Hypothalamus (tissue), 51 donors: ENCODE measurements at regions not wholly inside any gene's neighbourhood (a gene's known extent, or its start where the extent isn't known, plus 50 kb on each side); places are given as distances from the start of the nearest gene placed in this dataset.
"Not testable (repeated sequence)": the region's sequence is repeated elsewhere in the genome, so short reads cannot be mapped to it uniquely, and the experiment has no call there.

Source experiments
- DNase-seq, 51 donors: peaks; one replicate each; lab custom pipeline; 2025; lab: John Stamatoyannopoulos, UW

DNA sequence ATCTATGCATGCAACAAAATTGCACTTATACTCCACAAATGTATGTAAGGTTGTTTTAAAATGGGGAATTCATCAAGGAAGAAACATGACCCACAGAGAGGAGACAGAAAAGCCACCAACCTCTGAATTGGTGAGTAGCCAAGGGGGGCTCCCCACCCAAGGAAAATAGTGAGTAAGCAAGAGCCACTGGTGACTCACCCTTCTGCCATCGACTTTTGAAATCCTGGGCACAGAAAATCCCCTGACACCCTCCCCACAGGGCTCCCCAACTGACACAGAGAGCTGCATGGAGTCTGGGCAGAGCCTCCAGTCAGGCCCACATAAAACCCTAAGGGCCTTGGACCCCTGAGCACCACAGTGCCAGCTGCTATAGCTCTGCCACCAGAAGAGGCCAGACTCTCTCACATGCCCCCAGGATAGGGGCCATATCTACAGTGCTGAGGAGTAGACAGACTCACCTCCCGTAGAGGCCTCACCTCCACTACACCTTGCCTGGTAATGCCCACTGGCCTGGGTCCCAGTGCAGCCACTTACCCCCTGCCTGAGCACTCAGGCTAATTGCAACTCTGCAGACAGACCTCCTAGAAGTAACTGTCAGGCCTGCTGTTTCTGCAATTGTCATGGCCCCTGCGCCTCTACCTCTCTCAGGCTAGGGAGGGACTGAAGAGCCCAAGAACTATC lies 244.7 kb upstream of the WSB1 start:
- DNase-seq = no peak

DNA sequence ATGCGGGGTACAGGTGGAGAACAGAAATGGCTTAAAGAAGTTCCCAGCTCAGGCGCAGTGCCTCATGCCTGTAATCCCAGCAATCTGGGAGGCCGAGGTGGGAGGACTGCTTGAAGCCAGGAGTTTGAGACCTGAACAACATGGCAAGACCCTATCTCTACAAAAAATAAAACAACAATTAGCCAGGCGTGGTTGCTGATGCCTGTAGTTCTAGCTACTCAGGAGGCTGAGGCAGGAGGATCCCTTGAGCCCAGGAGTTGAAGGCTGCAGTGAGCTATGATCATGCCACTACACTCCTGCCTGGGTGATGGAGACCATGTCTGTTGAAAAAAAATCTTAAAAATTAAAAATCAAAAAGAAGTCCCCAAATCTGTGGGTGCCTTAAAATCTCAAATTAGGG lies 228.3 kb upstream of the WSB1 start:
- no peak for DNase-seq

DNA sequence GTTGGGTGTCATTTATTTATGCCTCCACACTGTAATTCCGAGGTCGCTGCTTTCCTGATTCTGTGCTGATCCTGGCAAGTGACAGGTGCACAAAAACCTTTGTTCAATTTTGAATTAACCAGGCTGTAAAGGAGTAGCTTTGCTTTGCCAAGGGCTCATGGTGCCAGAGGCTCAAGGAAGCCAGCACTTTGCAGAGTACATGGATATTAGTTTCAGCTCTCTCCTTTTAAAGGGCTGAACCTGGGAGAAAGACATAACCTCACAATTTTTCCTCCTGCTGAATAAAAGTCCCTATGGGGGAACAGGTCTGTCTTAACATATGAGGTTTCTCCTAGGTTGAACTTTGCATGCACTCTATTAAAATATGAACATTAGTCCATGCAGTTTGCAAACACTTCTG lies 227.6 kb upstream of the WSB1 start:
- no peak for DNase-seq

DNA sequence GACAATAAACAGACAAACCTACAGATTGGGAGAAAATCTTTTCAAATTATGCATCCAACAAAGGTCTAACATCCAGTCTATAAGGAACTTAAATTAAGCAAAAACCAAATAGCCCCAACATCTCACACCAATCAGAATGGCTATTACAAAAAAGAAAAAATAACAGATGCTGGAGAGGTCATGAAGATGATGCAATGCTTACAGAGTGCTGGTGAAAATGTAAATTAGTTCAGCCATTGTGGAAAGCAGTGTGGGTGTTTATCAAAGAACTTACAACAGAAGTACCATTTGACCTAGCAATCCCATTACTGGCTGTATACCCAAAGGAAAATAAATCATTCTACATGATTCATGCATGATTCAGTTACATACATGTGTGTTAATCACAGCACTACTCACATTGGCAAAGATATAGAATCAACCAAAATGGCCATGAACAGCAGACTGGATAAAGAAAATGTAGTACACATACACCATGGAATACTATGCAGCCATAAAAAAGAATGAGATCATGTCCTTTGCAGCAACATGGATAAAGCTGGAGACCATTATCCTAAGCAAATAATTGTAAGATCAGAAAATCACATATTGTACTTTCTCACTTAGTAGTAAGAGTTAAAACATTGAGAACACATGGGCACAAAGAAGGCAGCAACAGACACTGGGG lies 223.9 kb upstream of the WSB1 start:
- no peak for DNase-seq

DNA sequence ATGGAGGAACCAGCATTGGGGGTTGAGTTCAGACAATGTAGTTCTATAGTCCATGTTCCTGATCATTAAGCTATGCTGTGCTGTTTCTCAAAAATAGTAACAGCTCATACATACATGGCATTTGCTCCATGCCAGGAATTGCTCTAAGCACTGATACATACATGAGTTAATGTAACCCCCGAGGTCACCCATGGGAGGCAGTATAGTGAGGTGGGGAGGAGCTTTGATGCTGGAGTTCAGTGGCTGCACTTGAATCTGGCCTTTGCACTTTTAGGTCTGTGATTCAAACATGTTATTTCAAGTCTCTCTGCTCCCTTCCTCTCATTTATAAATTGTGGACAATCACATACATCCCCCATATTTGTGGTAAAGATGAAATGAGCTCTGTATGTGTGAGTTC lies 223.1 kb upstream of the WSB1 start:
- DNase-seq = no peak

DNA sequence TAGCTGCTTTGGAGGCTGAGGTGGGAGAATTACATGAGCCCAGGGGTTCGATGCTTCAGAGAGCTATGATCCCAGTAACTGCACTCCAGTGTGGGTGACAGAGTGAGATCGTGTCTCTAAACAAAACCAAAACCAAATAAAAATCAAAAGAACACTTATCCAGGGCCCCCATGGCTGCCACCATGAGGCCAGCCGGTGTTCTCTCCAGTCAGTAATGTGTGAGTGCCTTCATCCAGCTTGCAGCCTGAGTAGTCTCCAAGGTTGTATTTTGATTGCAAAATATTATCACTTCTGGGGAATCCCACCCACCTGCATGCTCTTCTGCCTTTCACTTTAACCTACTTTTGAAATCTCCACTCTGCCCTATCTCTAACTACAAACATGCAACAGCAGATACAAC lies 221.0 kb upstream of the WSB1 start:
- no peak for DNase-seq

DNA sequence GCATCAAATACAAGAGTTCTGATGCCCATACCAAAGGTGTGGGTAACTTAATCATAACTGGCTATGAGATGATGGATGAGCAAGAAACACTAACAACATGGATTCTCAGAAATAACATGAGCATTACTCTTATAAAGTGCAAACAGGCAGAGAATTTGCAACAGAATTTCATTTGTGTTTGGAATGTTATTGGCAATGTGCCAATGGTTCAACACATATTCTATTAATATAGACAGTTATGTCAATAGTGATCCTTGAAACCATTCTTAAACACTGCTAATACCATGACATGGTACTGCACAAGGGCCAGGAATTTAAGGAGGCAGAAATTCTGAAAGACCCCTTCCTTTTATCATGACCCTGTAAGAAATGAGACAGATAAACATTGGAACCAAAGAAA lies 217.1 kb upstream of the WSB1 start:
- no peak for DNase-seq

DNA sequence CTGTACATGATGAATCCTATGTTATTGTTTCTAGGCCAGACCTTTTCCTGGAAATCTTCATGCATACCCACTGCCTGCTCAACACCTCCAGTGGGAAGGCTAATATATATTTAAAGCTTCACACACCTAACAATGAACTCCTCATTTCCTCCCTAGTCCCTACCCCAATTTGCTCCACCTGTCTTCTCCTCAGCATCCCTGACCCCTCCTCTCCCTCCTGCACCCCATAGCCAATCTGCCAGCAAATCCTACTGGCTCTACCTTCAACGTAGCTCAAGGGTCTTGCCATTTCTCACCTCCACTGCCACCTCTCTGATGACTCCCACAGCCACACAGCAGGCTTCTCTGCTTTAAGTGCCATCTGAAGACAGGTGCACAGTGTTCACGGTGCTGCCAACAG lies 215.6 kb upstream of the WSB1 start:
- no peak for DNase-seq

DNA sequence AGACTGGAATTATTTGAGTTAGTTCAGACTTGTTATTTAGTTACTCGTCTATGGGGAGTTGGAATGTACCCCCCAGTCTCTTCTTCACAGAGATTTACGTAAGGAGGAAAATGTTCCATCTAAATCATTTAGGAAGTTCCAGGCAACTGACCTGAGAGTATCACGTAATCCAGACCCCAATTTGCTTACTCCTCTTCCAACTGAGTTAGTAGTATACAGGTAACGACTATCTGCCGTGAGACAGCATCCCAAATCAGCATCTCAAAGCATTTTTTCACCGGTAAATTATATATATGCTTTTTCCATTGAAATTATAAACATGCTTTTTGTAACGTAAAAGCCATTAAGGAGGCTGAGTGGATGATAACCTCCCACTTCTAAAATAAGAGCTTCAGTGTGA lies 214.3 kb upstream of the WSB1 start:
- no peak for DNase-seq

DNA sequence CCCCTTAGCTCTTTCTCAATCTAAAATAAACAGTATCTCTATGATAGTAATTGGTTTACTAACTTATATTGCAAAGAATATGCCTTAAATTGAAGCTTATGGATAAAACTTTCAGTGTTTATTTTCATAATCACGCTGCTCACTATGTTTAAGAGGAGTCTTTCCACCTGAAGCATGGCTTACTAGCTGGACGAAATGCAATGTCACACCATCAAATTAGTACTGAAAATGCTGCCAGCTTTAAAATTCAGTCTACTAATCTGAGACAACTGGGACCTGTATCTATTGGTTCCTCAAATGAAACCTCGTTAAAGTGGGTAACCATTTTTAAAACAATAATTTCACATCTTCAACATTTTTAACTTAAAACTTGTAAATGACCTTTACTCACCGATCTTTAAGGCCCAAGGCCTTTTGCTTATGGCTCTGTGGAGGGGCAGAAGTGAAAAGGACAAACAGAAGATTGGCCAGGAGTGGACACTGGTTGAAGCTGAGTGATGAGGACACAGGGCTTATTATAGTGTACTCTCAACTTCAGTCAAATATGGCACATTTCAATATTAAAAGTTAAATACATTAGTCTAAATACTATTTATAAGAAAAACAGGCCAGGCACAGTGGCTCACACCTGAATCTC lies 212.8 kb upstream of the WSB1 start:
- no peak for DNase-seq

DNA sequence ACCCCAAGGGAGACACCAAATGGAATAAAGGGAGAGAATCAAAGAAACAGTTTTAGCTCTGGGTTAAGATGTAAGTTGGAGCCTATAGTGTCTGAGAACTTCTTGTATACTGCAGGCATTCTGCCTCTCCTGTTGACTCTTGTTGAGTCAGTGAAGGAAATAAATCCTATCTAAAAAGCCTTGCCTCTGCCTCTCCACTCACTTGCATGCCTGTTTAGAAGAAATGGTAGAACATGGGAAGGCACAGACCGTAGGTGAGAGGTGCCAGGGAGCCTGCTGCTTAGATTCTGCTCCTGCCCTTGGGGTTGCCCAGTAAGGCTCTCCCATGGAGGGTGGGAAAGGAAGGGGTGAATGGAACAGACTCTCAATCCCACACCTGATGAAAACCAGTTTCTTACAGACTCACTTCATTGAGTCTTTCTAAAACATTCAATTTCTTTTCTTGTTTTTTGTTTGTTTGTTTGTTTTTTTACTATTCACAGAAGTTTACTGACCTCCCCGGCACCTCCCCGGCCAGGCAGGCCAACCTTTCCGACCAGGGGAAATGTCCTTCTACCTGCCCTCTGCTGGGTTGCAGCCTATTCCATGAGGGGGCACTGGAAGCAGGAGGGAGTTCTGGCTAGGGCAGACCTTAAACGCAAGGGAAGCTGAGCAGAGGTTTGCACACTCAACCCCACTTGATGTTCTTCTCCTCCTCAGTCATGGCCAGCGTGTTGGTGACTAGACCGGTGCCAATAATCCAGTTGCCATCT lies 211.7 kb upstream of the WSB1 start:
- no peak for DNase-seq

DNA sequence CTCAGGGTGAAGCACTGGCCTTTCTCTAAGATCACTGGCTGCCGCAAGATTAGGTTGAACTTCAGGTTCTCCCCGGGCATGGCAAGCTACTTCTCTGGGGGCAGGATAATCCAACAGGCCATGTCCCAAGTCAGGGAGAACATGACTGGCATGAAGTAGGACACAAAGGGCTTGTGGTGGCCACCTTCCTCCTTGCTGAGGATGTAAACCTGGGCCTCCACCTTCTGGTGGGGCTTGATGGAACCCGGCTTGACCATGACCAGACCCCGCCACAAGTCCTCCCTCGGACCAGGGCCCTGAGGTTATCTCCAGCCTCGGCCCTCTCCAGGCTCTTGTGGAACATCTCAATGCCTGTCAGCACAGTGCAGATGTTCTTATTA lies 211.1 kb upstream of the WSB1 start:
- no peak for DNase-seq

DNA sequence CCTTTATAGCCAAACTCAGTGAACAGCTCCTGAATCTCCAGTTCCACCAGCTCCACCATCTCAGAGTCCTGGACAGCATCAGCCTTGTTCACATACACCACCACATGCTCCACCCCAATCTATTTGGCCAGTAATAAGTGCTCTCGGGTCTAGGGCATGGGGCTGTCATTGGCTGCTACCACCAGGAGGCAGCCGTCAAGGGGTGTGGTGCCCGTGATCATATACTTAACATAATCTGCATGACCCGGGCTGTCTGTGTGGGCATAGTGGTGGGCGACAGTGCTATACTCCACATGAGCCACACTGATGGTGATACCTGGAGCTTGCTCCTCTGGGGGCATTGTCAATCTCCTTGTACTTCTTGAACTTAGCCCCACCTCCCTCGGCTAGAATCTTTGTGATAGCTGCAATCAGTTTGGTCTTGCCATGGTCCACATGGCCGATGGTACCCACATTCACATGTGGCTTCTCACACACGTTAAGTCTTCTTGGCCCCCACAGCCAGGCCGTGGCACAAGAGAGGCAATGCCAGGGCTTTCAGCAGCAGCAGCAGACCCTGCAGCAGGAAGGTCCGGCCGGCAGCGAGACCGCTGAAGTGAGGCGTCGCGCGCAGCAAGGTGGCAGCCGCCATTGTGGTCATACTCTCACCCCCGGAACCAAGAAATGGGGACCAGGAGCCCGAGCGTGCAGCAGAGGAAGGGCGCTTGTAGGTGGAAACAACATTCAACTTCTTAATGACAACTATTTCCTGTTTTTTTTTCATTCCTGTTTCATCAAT lies 210.3 kb upstream of the WSB1 start:
- no peak for DNase-seq

DNA sequence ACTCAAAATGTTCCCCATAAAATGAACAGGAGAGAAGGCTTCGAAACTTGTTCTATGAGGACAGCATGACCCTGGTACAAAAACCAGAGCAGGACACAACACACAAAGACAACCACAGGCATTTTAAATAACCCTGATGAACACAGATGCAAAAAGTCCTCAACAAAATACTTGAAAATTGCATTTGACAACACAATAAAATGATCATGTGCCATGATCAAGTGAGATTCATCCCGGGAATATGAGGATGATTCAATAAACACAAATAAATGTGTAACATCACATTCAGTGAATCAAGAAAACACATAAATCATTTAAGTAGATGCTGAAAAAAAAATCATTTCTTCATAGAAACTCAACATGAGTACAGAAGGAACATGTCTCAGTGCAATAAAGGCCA lies 208.4 kb upstream of the WSB1 start:
- DNase-seq = no peak

DNA sequence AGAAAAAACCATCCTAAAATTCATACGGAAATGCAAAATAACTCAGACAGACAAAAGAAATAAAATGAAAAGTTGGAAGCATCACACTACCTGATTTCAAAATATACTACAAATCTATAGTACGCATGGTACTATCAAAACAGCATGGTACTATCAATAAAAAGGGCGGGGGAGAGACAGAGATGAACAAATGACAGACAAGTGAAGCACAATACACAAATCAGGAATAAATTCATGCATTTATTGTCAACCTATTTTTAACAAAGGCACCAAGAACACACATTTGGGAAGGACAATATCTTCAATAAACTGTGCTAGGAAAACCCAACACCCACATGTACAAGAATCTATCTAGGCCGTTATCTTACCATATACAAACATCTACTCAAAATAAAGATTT lies 207.4 kb upstream of the WSB1 start:
- DNase-seq = no peak

DNA sequence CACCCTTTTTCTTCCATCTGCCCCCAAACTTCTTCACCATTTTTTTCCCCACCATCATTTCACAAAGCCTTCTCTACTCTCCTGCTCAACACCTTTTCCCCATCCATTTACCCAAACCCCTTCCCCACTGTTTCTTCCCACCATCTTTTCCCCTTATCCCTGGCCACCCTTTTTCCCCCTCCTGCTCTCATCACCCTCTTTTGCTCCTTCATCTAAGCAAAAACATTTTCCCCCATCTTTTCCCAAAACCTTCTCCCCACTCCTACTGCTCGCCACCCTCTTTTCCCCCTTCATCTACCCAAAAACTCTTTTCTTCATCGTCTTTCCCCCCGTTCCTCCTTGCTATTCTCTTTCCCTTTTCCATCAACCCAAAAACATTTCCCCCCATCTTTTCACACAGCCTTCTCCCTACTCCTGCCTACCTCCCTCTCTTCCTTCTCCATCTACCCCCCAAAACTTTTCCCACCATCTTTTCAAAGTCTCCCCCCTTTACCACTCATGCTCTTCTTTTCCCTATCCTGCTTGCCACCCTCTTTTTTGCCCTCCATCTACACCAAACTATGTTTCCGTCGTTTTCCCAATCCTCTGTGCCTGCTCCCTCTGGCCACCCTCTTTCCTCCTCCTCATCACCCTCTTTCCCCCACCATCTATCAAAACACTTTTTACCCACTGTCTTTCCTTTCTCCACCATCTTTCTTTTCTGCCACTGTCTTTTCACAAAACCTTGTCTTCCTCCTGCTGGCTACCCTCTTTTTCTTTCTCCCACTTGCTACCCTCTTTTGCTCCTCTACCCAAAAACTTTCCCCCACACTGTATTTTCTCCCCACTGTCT lies 205.8 kb upstream of the WSB1 start:
- DNase-seq = no peak

DNA sequence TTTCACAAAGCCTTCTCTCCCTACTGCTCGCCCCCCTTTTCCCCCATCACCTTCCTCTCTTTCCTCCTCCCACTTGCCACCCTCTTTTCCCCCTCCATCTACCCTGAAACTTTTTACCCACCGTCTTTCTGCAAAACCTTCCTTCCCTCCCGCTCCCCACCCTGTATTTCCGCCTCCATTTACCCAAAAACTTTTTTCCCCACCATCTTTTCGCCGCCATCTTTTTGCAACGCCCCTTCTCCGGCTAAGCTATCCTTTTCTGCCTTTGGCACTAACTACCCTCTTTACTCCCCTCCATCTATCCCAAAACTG lies 205.2 kb upstream of the WSB1 start:
- DNase-seq = no peak

DNA sequence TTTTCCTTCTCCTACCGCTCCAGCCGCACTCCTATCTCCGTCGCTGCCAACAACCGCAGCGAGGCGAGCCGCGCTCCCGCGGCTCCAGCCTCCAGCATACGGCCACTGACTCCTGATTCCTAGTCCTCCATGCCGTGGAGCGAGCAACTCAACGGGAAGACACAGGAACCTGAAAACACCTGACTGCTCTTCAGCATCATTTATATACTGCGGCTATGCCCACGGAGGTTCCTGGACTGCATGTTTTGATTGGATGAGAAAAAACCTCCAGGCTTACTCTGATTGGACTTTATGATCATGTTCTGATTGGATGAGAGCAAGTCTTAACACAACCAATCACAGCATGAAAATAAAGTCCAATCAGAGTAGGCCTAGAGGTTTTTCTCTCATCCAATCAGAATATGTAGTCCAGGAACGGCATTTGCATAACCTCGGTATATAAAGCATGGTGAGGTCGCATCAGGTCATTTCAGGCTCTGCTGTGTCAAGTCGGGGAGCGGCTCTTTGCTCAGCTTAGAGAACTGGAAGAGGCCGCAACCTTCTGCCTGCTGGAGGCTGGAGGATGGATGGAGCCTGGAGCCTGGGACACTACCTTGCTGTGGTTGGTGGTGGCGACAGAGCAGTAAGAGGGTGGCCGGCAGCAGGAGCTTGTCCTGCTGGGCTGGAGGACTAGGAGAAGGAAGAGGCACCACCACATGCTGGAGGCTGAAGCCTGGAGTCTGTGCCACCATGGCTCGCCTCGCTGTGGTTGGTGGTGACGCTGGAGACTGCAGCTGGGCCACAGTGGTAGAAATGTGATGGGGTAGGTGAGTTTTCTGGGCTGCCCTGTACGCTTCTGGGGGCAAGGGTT lies 204.6 kb upstream of the WSB1 start:
- not testable (repeated sequence) for DNase-seq

DNA sequence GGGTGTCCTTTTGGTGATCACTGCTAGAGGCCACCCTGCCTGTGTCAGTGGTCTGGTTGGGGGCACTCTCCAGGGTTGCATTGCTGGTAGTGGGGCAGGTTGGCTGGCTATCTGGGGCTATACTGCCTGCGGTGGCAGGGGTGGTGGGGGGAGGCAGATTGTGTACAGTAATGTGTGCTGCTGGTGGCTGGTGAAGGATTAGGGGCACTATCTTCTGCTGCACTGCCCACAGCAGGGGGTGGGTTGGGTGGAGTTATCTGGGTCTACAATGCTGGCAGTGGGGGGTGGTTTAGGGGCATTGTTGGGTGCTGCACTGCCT lies 204.0 kb upstream of the WSB1 start:
- no peak for DNase-seq
